ENCODE measurements at regions not wholly inside any gene's neighbourhood (a gene's known extent, or its start where the extent isn't known, plus 50 kb on each side); places are given as distances from the start of the nearest gene placed in this dataset.

DNA sequence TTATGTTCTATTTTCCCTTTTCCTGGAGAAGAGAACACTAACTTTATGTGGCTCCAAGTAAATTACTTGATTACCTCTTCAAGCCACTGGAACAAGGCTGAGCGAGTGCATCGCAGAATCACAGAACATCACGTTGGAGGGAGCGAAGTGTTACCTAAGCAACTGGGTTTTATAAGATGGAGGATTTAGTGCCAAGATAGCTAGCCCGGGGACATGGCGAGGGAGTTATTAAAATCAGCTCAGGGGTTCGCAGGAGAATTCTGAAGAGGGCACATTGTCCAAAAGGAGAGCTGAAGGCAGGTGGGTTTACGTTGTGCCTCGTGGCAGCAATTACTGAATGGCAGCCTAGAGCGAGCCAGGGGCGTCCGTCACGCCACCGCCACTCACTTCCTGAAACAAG lies 563.2 kb upstream of the ADAMTS16 start:
- peaks cover 63% of the 10 kb centered on the region for H3K9me3 Mint-ChIP-seq
- no peaks in the 10 kb centered on the region for H3K27me3 Mint-ChIP-seq (ENCODE audit: insufficient read depth)
- H3K4me3 Mint-ChIP-seq: no peak overlapping the region
- no peak overlapping the region for H3K27ac Mint-ChIP-seq
- no peaks in the 10 kb centered on the region for H3K4me1 Mint-ChIP-seq (ENCODE audit: low read depth)
- DNase-seq: no peak
- TF ChIP-seq, protein P1, sequence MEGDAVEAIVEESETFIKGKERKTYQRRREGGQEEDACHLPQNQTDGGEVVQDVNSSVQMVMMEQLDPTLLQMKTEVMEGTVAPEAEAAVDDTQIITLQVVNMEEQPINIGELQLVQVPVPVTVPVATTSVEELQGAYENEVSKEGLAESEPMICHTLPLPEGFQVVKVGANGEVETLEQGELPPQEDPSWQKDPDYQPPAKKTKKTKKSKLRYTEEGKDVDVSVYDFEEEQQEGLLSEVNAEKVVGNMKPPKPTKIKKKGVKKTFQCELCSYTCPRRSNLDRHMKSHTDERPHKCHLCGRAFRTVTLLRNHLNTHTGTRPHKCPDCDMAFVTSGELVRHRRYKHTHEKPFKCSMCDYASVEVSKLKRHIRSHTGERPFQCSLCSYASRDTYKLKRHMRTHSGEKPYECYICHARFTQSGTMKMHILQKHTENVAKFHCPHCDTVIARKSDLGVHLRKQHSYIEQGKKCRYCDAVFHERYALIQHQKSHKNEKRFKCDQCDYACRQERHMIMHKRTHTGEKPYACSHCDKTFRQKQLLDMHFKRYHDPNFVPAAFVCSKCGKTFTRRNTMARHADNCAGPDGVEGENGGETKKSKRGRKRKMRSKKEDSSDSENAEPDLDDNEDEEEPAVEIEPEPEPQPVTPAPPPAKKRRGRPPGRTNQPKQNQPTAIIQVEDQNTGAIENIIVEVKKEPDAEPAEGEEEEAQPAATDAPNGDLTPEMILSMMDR (IDR thresholded peaks at IDR 0.05): no peak
- peaks cover 17% of the 10 kb centered on the region for H3K36me3 Mint-ChIP-seq (ENCODE audit: low read depth)

GRCh38 chr5:4579679-4580078 lies 560.5 kb upstream of the ADAMTS16 start:
- H3K27me3 Mint-ChIP-seq (ENCODE audit: insufficient read depth): no peaks in the 10 kb centered on the region
- H3K36me3 Mint-ChIP-seq (ENCODE audit: low read depth): peaks cover 12% of the 10 kb centered on the region
- TF ChIP-seq, protein P1 (IDR thresholded peaks at IDR 0.05): no peak
- DNase-seq: no peak
- H3K4me3 Mint-ChIP-seq: no peak overlapping the region
- H3K4me1 Mint-ChIP-seq (ENCODE audit: low read depth): no peaks in the 10 kb centered on the region
- H3K9me3 Mint-ChIP-seq: peaks cover 59% of the 10 kb centered on the region
- H3K27ac Mint-ChIP-seq: no peak overlapping the region

DNA sequence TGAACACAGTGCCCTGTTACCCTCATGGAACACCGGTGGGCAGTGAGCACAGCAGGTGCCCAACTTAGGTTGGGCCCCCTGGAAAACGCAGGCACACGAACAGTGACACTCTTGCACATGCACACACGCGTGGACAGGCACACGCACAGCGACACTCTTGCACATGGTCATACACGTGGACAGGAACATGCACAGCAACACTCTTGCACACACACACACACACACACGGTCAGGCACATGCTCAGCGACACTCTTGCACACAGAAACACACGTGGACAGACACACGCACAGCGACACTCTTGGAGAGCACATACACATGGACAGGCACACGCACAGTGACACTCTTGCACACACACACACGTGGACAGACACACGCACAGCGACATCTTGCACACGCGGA lies 559.4 kb upstream of the ADAMTS16 start:
- Mint-ChIP-seq H3K4me3 (no peak overlapping the region), H3K9me3 (peaks cover 58% of the 10 kb centered on the region), H3K27ac (no peak overlapping the region), H3K36me3 (ENCODE audit: low read depth) (peaks cover 12% of the 10 kb centered on the region), H3K4me1 (ENCODE audit: low read depth) (no peaks in the 10 kb centered on the region), H3K27me3 (ENCODE audit: insufficient read depth) (peaks cover 1% of the 10 kb centered on the region; the same call in 1 of the 2 replicates)
- TF ChIP-seq, protein P1 (IDR thresholded peaks at IDR 0.05): no peak
- no peak for DNase-seq

DNA sequence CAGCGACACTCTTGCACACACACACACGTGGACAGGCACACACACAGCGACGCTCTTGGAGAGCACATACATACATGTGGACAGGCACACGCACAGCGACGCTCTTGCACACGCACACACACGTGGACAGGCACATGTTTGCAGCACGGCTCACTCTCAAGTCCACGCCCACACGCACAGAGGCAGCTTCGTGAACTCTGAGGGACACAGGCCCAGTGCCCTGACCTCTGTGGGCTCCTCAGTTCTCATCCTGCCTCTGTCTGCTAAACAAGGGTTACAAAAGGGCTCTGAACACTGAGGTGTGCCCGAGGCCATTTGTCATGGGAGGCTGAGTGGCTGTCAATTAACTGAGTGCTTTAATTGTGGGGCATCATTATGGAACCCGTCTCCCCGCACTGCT lies 558.8 kb upstream of the ADAMTS16 start:
- no peak for DNase-seq
- Mint-ChIP-seq H3K36me3 (ENCODE audit: low read depth) (peaks cover 15% of the 10 kb centered on the region), H3K9me3 (peaks cover 62% of the 10 kb centered on the region), H3K27ac (no peak overlapping the region), H3K4me3 (no peak overlapping the region), H3K4me1 (ENCODE audit: low read depth) (no peaks in the 10 kb centered on the region), H3K27me3 (ENCODE audit: insufficient read depth) (peaks cover 1% of the 10 kb centered on the region; the same call in 1 of the 2 replicates)
- TF ChIP-seq, protein P1 (IDR thresholded peaks at IDR 0.05): no peak

- H3K9me3 Mint-ChIP-seq: peaks cover 69% of the 10 kb centered on the region
- no peak overlapping the region for H3K4me3 Mint-ChIP-seq
- no peak overlapping the region for H3K27ac Mint-ChIP-seq
- H3K36me3 Mint-ChIP-seq (ENCODE audit: low read depth): peaks cover 22% of the 10 kb centered on the region
- no peak for DNase-seq
- TF ChIP-seq, protein P1 (IDR thresholded peaks at IDR 0.05): no peak
- peaks cover 1% of the 10 kb centered on the region; the same call in 1 of the 2 replicates for H3K27me3 Mint-ChIP-seq (ENCODE audit: insufficient read depth)
- no peaks in the 10 kb centered on the region for H3K4me1 Mint-ChIP-seq (ENCODE audit: low read depth)
Observed at GRCh38 chr5:4584982-4585381, 555.1 kb upstream of the ADAMTS16 start.

DNA sequence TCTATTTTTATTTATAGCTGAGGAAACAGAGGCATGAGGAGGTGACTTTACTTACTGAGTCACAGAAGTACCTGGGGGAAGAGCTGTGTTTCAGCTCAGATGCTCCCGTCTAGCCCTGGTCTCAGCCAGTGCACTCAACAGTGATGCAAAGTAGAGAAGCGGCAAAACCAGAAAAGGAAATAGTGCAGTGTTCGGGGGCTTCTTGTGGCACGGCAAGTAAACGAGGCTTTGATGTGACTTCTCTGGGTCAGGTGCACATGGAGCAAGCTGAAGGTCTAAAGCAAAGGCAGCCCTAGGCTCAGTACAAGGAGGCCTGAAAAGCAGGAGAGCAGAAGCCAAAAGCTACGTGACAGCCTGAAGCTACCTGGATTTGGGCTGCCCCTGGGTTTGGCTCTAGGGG lies 526.7 kb upstream of the ADAMTS16 start:
- Mint-ChIP-seq H3K4me3 (no peak overlapping the region), H3K4me1 (ENCODE audit: low read depth) (no peaks in the 10 kb centered on the region), H3K36me3 (ENCODE audit: low read depth) (no peaks in the 10 kb centered on the region), H3K9me3 (peaks cover 44% of the 10 kb centered on the region), H3K27ac (no peak overlapping the region), H3K27me3 (ENCODE audit: insufficient read depth) (peaks cover 2% of the 10 kb centered on the region; the same call in 1 of the 2 replicates)
- DNase-seq: no peak
- TF ChIP-seq, protein P1 (IDR thresholded peaks at IDR 0.05): no peak
